Activated CD4-positive, alpha-beta T cell treated with anti-CD3 and anti-CD28 coated beads for 1 hour (primary cell): ENCODE measurements at regions not wholly inside any gene's neighbourhood (a gene's known extent, or its start where the extent isn't known, plus 50 kb on each side); places are given as distances from the start of the nearest gene placed in this dataset.

ENCODE experiments used
- DNase-seq: peaks from one replicate; pipeline ENCODE4 v3.0.0-alpha.2; 2020

DNA sequence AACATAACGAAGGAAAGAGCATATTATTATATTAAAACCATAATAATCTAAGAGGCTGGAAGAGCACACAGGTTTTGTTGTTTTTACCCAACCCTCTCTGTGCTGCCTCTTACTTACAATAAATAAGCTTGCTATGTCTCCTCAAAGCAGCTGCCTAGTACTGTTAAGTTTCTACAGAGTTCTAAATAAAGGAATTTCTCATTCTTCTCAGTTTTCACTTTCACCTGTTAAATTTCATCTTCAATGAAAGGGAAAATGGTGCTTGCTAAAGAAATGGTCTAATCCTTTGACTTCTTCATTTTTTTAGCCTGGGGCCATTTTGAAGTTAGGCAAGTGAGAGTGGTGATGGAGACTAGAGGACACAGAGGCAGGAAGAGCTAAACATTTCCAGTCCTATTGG, 396.1 kb downstream of the MAN2A1 start:
- no peak for DNase-seq

DNA sequence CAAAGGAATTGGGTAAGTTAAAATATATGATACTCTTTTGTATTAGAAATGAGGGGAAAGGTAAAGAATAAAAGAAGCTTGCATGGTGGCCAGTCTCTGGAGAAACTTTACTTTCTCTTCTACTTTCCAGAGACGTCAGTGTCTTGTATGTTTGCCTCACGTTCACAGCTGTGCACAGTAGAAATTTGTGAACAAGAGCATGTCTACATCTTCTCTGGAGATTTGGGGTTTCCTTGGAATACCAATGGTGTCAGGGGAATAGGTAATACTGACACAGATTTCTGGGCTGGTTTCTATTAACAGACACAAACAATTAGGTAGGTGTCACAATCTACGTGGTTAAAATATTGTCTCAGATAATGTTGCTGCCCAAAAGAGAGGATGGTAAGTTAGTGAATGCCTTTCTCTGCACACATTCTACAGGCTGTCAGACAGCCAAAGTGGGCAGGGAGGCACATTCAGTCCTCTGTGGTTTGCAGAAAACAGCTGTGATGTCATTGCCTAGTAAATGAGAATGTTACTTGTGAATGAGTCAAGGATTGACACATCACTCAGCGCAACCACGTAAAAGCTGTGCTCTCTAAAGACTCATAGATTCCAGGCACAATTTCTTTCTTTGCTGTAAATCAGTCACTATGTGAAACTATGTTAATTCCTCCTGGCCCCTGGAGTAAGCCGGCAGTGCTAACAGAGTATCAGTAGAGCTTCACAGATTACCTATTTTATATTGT, 397.1 kb downstream of the MAN2A1 start:
- no peak for DNase-seq

DNA sequence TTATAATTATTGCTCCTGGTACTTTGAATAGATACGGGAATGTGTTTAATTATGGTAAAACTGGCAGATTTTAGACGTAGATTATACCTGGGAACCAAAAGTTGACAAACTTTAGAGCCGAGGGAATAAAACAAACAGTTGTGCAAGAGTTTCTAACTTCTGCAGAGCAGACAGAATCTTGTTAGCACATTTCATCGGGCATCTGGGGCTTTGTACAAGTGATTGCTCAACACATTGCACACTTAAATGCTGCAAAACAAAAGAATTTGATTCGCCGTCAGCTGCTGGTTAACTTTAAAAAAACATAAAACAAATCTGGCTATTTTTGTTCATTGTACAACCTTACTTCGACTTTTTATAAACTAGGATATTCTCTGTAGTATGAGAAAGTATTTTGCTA, 398.1 kb downstream of the MAN2A1 start:
- no peak for DNase-seq

DNA sequence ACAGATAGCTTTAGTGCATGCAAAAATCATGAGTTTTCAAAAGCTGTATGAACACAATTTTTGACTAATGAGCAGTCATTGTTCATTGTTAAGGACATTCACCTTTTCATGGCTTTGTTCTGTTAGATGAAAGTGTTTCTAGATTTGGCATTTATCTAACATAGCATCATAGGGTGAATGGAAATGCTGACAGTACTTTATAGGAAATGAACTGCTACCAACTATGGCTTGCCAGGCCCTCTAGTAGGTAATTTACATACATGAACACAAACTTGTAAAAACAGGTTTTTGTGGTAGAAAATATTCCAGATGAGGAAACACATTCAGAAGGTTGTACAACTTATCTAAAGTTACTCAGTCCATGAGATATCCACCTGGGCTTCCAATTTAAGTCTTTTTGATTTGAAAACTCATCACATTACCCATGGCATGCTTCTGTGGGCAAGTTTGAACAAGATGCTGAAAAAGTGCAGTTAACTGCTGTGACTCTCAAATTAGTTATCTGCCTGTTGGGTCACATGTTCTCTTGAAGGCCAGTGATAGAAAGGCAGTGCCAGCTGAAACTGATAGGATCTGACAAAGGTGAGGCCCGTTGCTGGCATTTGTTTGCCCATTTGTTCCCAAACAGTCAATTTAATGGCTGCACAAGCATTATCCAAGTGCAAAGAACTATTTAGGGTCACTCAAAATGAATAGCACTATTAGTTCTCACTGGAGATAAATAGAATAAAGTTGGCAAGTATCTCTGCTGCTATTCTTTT, 399.1 kb downstream of the MAN2A1 start:
- DNase-seq = no peak

DNA sequence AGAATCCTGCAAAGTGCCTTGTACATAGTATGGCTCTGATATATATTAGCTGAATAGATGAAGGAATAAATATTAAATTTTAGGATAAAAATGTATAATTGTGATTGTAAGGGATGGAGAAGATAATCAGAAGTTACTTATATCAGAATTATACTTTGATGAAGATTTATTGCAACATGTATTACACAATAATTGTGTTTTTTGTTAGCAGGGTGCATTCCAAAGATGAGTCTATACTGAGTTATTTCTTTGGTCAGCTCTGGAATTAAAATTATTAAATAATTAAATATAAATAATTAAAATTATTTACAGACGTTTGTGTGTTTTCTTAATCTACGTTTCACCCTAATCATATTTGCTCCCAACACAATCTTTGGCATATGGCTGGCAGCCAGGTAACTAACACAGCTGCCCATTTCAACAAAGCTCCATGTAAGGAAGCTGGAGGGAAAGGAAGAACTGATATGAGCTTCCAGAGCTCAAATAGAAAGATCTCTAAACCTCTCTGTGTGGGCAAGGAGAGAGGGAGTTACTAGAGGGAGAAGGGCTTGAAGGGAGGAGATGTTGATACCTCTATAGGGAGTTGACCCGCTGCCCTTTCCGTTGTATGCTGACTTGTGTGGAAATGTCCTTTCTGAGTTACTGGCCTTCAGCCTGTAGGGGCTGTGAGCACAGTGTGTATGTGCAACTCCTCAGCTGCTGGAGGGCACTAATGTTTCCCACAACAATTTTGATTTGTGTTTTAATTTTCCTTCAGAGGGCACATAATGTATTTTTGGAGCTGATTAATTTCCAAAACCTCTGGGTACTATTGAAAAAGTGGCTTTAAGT, 403.4 kb downstream of the MAN2A1 start:
- DNase-seq = no peak

DNA sequence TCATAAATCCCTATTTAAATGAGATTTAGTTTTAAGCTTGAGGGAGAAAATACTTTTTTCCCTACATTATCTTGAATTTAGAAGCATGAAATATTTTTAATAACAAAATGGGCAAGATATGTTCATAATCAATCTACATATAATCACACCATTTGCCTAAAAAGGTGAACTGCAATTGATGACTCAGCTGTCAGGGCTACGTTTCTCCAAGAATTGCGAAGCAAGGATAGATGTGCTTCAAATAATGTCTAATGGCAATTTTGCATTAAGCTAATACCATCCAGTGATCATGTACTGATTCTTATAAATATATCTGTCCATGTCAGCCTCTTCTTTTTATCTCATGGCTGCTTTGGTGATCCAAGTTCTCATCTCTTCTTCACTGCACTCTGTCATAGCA, 404.4 kb downstream of the MAN2A1 start:
- no peak for DNase-seq

DNA sequence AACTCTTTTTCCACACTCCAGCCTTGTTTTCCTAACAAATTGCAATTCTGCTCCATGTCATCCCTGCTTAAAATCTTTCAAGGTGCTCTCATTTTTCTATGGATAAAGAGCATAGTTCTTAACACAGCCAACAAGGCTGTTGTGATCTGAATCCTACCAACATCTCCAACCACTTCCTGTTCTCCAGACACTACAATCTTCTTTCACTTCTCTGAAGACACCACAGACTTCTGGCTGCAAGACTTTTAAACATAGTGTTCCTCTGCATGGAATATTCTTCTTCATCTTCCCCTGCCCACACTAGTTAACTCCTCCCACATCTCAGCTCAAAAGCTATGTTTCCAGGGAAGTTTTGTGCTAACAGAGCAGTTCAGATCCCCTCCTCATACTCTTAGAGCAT, 404.8 kb downstream of the MAN2A1 start:
- DNase-seq = no peak

DNA sequence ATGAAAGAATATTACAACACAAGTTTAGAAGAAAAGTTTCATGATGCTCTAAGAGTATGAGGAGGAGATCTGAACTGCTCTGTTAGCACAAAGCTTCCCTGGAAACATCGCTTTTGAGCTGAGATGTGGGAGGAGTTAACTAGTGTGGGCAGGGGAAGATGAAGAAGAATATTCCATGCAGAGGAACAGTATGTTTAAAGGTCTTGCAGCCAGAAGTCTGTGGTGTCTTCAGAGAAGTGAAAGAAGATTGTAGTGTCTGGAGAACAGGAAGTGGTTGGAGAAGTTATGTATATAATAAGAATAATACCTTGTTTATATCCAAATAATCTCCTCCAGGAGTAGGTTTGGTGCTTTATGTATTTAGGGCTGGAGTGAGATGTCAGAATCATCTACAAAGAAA, 406.7 kb downstream of the MAN2A1 start:
- DNase-seq = no peak

DNA sequence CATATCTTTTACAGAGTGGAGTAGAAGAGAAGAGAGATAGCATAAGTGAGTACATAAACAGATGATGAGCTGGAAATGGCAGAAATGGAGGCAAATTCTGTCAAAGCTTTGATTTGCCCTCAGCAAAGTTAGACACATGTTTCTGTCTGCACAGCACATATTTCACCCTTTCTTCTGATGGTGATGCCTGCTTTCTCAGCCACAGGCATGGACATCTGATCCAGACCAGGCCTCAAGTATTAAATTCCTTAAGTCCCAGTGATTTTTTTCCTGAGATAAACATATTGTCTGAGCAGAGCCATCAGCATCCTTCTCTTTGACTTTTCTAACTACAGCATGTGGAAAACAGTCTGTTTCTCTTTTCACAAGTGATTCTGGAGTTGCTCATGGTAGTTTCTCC, 409.8 kb downstream of the MAN2A1 start:
- no peak for DNase-seq

DNA sequence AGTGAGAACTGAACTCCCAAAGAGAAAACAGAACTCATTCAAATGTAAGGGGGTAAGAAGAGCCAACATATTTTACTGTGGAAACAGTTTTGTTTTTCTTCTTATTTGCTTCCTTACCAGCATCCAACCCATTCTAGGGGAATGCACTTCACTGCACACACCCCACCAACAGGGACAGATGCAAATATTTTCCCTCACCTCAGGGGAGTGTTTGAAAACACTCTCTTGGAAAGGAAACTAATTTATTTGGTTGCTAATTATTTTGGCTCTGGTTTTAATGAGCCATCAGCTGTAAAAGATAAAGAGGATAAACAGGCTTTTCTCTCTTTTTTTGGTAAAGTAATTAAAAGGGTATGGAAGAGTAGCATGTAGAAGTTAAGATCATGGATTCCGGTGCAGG, 413.4 kb downstream of the MAN2A1 start:
- DNase-seq = no peak

DNA sequence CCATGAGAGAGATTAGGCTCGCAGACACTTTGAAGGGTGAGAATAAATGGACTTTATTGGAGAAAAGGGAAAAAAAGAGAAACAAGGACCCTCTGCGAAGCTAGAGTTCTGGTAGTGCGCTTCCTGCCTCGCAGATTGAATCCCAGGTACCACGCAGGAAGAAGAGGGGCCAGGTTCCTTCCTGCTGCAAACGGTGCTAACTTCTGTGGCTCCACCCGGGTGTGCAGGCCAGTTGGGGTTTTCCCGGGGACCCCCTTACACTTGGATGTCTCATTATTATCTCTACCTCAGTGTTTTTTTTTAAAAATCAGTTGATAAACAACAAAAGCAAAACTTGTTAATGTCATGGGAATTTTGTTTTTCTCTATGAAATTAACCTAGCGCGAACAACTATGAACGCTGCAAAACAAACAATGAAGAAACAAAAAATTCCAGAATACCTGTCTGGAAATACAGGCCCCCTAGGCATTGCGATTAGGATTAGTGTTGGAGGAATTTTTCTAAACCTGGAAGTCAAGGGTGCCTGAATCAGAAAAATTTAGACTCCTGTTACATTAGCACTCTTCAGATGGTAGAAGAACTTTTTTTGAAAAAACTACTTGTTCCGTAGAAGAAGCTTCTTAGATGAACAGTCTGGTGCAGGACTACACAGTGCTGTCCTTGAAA, 414.5 kb downstream of the MAN2A1 start:
- DNase-seq = no peak

DNA sequence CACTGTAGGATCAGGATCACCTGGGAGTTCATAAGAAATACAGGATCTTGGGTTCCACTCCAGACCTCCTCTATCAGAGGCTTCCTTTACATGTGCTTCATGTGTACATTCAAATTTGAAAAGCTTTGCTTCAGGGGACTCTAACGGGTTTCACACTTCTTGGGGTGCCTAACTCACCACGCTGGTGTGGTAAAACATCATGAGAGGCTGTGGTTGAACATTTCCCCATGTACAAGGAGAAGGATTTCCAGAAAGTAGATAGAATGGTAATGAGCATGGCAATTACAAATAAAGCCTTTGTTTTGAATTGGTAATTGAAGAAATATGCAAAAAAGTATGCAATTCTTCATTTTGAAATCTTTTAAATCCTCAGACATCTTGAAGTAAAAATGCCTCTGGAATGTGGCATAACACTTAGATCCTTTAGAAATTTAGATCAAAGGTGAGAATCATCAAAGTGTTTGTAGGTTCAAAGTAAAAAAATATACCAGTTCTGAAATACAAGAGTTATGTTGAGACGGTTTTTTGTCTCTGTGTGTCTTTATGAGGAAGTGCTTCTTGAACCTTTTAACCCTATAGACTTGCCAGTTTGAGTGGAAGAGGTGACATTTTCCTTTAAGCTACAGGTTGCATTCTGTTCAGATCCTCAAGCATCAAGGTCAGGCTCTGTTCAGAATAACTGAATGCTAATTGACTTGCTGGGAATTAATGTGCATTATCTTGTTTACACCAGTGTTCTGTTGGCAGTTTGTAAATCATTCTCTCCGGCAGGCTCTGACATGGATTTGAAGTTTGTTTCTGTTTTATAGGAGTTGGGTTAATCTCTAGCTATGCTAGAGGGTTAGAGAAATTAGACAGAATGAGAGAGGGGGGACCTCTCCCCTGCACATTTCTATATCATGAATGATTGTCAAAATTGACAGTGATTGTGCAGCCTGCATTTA, 415.3 kb downstream of the MAN2A1 start:
- DNase-seq = no peak

DNA sequence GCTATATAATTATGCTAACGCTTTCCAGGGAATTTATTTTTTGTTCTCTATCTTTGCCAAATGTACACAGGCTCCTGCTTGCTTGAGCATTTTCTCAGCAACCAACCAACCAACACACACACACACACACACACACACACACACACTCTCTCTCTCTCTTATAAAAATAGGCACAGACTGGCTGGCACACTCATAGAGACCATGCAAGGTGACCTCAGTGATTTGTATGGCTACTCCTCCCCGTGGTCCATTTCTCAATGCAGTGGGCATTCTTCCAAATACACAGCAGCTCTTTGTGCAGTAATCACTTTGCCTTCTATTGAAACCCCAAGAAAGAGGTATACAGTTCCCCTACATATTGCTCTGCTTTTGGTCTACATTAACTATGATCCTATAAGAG, 416.0 kb downstream of the MAN2A1 start:
- DNase-seq = no peak

DNA sequence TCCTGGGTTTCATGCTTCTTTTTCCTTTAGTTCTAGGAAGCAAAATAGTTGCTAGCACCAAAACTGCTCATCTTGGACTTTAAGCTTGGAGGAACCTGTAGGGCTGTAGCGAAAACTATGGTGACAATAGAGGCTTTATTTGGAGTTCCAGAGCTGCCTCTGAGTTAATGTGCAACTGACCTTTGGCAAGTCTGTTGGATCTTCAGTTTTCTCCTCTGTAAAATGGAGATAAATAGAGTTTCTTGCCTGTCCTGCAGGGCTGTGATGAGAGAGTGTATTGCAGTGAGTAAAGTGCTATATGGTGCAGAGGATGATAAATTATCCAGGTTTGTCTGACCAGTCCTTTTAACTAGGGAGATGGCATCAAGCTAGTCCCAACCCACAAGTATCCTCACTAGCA, 417.0 kb downstream of the MAN2A1 start:
- no peak for DNase-seq

DNA sequence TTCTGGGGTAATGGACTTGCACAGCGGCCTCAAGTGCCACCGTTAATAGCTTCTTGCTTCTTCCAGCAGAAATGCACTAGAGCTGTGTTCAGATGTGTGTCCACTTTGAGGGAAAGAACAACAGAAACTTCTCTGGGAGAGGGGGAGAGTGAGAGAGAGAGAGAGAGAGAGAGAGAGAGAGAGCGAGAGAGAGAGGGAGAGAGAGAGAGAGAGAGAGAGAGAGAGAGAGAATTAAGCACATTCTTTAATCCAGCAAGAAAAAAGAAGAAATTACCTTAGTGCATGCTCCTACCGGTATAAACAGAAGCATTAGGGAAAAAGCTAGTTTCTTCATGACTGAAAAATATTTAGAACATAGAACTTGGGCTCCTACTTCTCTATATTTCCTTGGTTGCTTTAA, 418.8 kb downstream of the MAN2A1 start:
- DNase-seq = no peak

DNA sequence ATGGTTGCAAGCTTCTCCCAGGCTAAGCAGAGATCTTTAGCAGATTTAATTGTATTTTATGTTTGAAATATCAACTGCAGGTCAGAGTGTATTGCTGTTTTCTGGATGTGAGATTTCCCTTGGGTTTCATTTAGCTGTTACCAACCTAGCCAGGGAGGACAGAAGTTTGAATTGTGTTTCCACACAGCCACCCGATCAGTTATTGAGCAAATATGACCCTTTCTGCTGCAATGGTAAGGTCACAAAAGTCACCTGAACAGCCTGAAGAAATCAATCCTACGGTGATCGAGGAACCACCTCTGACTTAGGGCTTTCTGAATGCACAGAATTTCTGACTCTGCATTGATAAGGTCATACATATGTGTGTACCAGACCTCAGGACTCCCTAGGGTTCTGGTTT, 419.9 kb downstream of the MAN2A1 start:
- no peak for DNase-seq

DNA sequence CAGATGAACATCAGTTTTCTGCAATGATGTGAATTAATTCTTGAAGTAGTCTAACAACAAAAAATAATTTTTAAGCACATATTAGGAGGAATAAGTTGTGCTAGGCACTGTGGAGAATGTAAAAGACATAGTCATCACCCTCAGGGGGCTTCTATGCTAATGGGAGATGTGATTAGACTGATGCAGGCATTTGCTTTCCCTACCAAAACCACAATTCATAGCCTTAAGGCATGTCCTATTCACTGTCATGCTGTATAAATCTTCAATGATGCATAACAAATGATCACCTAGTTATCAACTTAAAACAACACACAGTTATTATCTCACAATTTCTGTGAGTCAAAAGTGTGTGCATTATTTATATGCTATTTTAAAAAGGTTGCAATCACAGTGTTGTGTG, 422.6 kb downstream of the MAN2A1 start:
- DNase-seq = no peak

DNA sequence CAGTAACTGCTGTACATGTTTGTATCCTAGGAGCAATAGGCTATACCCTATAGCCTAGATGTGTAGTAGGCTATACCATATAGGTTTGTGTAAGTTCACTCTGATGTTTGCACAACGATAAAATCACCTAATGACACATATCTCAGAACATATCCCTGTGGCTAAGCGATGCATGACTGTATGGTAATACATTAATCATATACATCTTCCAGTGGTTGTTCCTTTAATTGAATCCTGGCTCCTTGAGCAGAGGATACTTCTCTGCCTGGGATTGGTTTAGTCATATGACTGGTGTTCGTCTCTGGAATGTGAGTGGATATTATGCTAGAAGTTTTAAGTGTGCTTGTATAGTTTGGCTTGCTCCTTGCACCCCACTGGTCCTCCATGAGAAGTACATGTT, 425.8 kb downstream of the MAN2A1 start:
- no peak for DNase-seq

DNA sequence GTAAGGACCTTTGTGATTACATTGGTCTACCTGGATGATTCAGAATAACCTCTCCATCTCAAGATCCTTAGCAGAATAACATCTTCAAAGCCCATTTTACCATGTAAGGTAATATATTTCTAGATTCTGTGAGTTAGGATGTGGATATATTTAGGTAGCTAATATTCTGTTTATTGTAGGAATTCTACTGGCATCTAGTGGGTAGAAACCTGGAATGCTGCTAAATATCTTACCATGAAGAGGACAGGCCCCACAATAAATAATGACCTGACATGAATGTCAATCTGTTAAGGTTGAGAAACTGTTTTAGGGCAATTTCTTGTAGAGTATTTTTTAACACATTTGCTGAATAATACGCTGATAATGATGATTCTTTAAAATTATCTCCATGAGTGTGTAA, 426.8 kb downstream of the MAN2A1 start:
- DNase-seq = no peak

DNA sequence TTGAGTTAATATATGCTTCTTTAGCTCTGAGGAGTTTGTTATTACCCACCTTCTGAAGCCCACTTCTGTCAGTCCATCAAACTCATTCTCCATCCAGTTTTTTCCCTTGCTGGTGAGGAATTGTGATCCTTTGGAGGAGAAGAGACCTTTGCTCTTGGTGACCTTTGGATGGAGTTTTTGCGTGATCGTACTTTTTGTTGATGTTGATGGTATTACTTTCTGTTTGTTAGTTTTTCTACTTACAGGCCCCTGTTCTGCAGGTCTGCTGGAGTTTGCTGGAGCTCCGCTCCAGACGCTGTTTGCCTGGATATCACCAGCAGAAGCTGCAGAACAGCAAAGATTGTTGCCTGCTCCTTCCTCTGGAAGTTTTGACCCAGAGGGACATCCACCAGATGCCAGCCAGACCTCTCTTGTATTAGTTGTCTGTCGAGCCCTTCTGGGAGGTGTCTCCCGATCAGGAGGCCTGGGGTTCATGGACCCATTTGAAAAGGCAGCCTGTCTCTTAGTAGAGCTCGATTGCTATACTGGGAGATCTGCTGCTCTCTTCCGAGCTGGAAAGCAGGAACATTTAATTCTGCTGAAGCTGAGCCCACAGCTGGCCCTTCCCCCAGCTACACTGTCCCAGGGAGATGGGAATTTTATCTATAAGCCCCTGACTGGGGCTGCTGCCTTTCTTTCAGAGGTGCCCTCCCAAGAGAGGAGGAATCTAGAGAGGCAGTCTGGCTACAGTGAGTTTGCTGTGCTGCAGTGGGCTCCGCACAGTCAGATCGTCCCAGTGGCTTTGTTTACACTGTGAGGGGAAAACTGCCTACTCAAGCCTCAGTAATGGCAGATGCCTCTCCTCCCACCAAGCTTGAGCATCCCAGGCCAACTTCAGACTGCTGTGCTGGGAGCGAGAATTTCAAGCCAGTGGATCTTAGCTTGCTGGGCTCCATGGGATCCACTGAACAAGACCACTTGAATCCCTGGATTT, 445.5 kb downstream of the MAN2A1 start:
- DNase-seq = no peak

DNA sequence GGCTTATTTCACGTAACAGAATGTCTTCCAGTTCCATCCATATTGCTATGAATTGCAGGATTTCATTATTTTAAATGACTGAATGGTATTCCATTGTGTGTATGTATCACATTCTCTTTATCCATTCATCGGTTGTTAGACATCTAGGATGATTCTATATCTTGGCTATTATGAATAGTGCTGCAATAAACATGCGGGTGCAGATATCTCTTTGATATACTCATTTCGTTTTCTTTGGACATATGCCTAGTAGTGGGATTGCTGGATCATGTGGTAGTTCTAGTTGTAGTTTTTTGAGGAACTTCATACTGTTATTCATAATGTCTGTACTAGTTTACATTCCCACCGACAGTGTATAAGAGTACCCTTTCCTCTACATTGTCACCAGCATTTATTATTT, 460.5 kb downstream of the MAN2A1 start:
- no peak for DNase-seq
